H1 (cell line): ENCODE measurements at regions not wholly inside any gene's neighbourhood (a gene's known extent, or its start where the extent isn't known, plus 50 kb on each side); places are given as distances from the start of the nearest gene placed in this dataset.

Source experiments
- CHD2 ChIP-seq: IDR thresholded peaks from 2 replicates; pipeline ENCODE4 v1.6.1; 2012; ENCODE audit warnings: low read length, improper control_type of control experiment
- CREB1 ChIP-seq: IDR thresholded peaks from 2 replicates; pipeline ENCODE4 v1.6.1; 2012; ENCODE audit warnings: inconsistent platforms
- CTCF ChIP-seq, 3 experiments: IDR thresholded peaks; 1 replicate in 2 of 3; 2 replicates in 1 of 3; pipeline versions ENCODE4 v1.5.1 to v1.6.1; 2011; ENCODE audit warnings: low read length in 3 of 3, mild to moderate bottlenecking in 3 of 3, inconsistent platforms in 2 of 3, low read depth in 1 of 3, moderate library complexity in 1 of 3; ENCODE audit not compliant: insufficient read depth in 1 of 3; ENCODE audit errors: control extremely low read depth in 1 of 3
- EP300 ChIP-seq, 2 experiments: IDR thresholded peaks; 1 replicate in 1 of 2; 2 replicates in 1 of 2; pipeline ENCODE4 v1.6.1; 2011 to 2012; ENCODE audit warnings: low read depth in 2 of 2, low read length in 2 of 2, mild to moderate bottlenecking in 2 of 2, borderline replicate concordance in 1 of 2, inconsistent platforms in 1 of 2, moderate library complexity in 1 of 2
- EZH2 ChIP-seq: fragments of 200-600 bp; sonication (generic); IDR thresholded peaks from 2 replicates; pipeline ENCODE4 v1.7.1; 2012; ENCODE audit warnings: low read depth, mild to moderate bottlenecking, moderate library complexity, low read length, inconsistent platforms; ENCODE audit not compliant: severe bottlenecking
- POLR2A ChIP-seq, 2 experiments: IDR thresholded peaks; 1 replicate in 1 of 2; 2 replicates in 1 of 2; pipeline ENCODE4 v1.6.1; 2011; ENCODE audit warnings: low read depth in 2 of 2, low read length in 2 of 2, mild to moderate bottlenecking in 2 of 2; ENCODE audit errors: control extremely low read depth in 1 of 2
- RAD21 ChIP-seq, 2 experiments: IDR thresholded peaks in 1 of 2; conservative IDR thresholded peaks in 1 of 2; 2 replicates each; pipeline ENCODE4 v1.6.1; 2011; ENCODE audit warnings: low read depth in 2 of 2, low read length in 2 of 2, improper control_type of control experiment in 1 of 2, inconsistent platforms in 1 of 2, mild to moderate bottlenecking in 1 of 2, moderate library complexity in 1 of 2
- SP2 ChIP-seq: IDR thresholded peaks from 2 replicates; pipeline ENCODE4 v1.6.1; 2012; ENCODE audit warnings: mild to moderate bottlenecking, low read length, inconsistent platforms
- TBP ChIP-seq: IDR thresholded peaks from 2 replicates; pipeline ENCODE4 v1.6.1; 2011; ENCODE audit warnings: low read depth, low read length, improper control_type of control experiment
- TEAD4 ChIP-seq: IDR thresholded peaks from 2 replicates; pipeline ENCODE4 v1.6.1; 2012; ENCODE audit warnings: low read depth, low read length, inconsistent platforms, mixed read lengths
- YY1 ChIP-seq: IDR thresholded peaks from 2 replicates; pipeline ENCODE4 v1.6.1; 2011; ENCODE audit warnings: low read depth, mild to moderate bottlenecking, low read length

- TF ChIP-seq CHD2 (no peak), RAD21 (IDR thresholded peaks at IDR 0.05 in 1 of 2, conservative IDR thresholded peaks at IDR 0.05 in 1 of 2; ENCODE audit: low read depth in 2 of 2, low read length in 2 of 2) (no peak), TBP (no peak), CTCF (IDR thresholded peaks at IDR 0.05; ENCODE audit: control extremely low read depth in 1 of 3, insufficient read depth in 1 of 3, low read depth in 1 of 3, low read length in 3 of 3) (no peak), SP2 (no peak), YY1 (no peak), CREB1 (no peak), TEAD4 (no peak), EP300 (IDR thresholded peaks at IDR 0.05; ENCODE audit: borderline replicate concordance in 1 of 2, low read depth in 2 of 2, low read length in 2 of 2) (no peak), POLR2A (IDR thresholded peaks at IDR 0.05; ENCODE audit: control extremely low read depth in 1 of 2, low read depth in 2 of 2, low read length in 2 of 2) (no peak), EZH2 (no peak)
These were observed 284.7 kb downstream of the ZNF674 start for GRCh38 chrX:46260499-46260898.
